Right lobe of liver (tissue), 4 donors: ENCODE measurements at regions not wholly inside any gene's neighbourhood (a gene's known extent, or its start where the extent isn't known, plus 50 kb on each side); places are given as distances from the start of the nearest gene placed in this dataset.

Experiments
- POLR2A ChIP-seq: fragments of 450-650 bp; IDR thresholded peaks from one replicate; pipeline ENCODE4 v1.6.1; 2017; ENCODE audit warnings: antibody characterized with exemption, mild to moderate bottlenecking
- TF ChIP-seq, protein P1 (sequence below), 4 donors: fragments of 200-600 bp in 3 of 4; fragments of 450-650 bp in 1 of 4; IDR thresholded peaks; one replicate each; pipeline versions ENCODE4 v1.5.1 to v1.8.0; 2016 to 2022; ENCODE audit warnings: antibody characterized with exemption in 4 of 4, mild to moderate bottlenecking in 2 of 4
- donor health status: DM: no; HTN: no; CAD: no.
- donor health status: DM: no; HTN: no; CAD: no.
- donor health status: DM: no; HTN: yes; CAD: no.

DNA sequence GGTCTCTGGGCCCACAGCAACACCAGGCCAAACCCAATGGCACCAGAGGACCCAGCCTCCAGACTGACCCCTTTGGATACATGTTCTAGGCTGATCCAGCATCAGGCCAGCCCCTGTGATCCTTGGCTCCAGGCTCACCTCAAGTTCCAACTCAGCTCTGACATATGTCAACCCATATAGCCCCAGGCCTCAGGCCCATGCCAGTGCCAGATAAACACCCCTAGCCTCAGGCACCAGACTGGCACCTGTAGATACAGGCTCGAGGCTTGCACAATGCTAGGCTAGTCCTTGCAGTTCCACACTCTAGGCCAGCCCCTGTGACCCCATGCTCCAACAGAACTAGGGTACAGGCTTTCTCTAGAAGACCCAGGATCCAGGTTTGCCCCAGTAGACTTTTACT lies 287.5 kb downstream of the KCNC2 start:
- TF ChIP-seq, protein P1, sequence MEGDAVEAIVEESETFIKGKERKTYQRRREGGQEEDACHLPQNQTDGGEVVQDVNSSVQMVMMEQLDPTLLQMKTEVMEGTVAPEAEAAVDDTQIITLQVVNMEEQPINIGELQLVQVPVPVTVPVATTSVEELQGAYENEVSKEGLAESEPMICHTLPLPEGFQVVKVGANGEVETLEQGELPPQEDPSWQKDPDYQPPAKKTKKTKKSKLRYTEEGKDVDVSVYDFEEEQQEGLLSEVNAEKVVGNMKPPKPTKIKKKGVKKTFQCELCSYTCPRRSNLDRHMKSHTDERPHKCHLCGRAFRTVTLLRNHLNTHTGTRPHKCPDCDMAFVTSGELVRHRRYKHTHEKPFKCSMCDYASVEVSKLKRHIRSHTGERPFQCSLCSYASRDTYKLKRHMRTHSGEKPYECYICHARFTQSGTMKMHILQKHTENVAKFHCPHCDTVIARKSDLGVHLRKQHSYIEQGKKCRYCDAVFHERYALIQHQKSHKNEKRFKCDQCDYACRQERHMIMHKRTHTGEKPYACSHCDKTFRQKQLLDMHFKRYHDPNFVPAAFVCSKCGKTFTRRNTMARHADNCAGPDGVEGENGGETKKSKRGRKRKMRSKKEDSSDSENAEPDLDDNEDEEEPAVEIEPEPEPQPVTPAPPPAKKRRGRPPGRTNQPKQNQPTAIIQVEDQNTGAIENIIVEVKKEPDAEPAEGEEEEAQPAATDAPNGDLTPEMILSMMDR (IDR thresholded peaks at IDR 0.05) = no peak
- no peak for TF ChIP-seq POLR2A
